HG03280 (cell line): ENCODE measurements at regions not wholly inside any gene's neighbourhood (a gene's known extent, or its start where the extent isn't known, plus 50 kb on each side); places are given as distances from the start of the nearest gene placed in this dataset.
"Not testable (repeated sequence)": the region's sequence is repeated elsewhere in the genome, so short reads cannot be mapped to it uniquely, and the experiment has no call there.

ENCODE experiments used
- ATAC-seq: cut with Tn5 transposase; IDR thresholded peaks from one replicate; pipeline ENCODE4 v1.9.1; 2021; ENCODE audit warnings: mild to moderate bottlenecking, moderate library complexity; ENCODE audit not compliant: unreplicated experiment

DNA sequence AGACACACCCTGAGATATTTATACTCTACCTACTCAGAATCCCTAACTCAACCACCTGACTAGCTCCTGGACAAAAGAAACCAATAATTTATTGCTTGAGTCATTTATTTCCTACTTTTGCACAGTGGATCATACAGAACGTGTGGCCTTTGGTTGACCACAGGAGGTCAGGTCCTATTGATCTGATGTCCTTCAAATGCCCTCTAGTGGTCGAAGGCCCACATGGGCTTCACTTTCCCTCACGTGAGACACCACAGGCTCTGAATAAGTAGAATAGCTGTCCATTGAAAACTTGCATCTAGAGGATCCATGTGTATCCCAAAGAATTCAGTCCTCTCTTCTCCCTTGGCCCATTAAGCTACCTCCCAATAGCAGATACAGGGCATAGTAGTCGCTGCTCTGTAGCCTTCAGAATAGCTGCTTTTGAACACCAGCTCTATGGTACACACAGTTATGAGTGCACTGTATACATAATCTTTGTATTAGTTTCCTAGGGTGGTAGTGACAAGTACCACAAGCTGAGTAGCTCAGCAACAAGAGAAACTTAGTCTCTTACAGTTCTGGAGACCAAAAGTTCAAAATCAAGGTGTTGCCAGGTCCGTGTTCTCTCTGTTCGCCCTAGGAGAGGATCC, 177.6 kb upstream of the SMARCA2 start:
- peak; percentile 51 for ATAC-seq

DNA sequence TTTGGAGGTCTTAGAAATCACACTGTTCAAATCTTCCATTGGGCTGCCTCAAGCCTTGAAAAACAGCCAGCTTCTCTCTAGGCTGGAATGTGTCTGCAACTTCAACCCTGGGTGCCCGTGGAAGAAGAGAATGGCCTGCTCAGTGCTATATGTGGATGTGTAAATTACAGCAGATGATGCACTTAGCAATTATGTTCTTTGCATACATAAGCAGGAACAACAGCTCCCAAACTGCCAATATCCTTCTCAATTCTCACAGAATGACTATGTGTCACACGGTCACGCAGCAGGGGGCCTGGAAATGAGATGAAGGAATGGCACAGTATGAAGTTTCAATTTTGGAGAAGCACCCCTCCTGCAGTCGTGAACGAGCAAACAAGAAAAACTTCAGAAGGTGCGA, 175.2 kb upstream of the SMARCA2 start:
- ATAC-seq: no peak

DNA sequence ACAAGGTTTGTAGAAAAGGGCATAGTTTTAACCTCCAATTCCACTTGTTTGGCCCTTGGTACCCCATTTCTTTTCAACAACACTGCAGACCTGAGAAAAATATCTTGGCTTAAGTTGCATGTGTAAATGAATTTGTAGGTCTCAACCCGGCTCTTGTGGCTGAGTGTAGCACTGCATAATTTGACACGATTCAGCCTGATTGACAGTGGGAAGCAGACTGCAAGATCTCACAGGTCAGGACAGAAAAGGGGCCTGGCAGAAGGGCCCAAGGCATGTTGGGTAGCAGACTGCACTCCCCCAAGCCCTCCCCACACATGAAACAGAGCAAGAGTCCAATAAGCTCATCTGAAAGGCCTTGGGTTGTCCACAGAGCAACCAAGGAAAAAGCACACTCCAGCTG, 169.7 kb upstream of the SMARCA2 start:
- no peak for ATAC-seq

DNA sequence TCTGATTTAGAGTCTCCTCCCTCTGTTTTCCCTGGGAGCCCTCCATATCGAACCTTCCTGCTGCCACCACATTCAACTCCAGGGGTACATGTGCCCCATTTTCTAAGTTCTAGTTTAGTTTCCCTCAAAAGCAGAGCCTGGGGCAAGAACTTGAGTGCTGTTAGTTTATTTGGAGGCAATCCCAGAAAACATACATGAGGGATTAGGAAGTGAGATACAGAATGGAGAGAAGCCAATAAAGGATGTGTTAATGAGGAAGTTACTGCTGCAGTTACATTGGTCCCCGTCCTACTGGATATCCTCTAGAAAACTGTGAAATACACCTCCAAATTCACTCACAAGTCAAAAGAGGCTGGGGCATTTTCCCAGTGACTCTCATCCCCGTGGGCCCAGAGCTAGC, 159.4 kb upstream of the SMARCA2 start:
- ATAC-seq: no peak

DNA sequence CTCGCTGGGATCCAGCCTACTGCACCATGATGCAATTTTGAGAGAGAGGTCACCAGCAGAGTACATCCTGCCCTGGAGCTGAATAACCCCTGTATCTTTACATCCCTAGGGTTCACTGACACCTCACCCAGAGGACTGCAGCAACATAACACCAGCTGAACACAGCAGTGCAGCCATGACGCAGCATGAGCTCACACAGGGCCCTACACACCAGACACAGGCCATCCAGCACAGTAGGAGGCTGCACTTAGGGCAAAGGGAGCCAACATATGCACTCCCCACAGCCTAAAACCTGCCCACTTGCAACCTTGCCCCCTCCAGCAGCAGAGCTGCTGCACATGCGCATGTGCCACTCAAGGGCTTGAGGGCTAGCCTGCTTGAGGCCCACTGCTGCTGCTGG, 157.3 kb upstream of the SMARCA2 start:
- no peak for ATAC-seq

DNA sequence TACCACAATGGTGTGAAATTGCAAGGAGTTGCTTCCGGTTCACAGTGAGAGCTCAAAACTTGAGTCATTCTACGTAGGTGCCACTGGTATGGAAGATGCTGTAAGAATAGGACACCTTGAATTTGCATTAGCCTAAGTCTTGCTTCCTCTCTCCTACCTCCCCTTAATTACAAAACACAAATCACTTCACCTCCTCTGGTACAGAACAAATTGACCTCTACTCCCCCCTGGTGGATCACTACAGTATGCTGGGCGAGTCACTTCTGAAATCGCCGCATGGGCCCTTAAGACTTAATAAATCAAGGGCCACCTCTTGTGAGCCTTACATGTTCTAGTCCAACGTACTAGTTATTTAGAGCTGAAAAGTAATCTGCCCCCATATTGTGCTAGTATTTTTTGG, 145.3 kb upstream of the SMARCA2 start:
- peak; percentile 87 for ATAC-seq

DNA sequence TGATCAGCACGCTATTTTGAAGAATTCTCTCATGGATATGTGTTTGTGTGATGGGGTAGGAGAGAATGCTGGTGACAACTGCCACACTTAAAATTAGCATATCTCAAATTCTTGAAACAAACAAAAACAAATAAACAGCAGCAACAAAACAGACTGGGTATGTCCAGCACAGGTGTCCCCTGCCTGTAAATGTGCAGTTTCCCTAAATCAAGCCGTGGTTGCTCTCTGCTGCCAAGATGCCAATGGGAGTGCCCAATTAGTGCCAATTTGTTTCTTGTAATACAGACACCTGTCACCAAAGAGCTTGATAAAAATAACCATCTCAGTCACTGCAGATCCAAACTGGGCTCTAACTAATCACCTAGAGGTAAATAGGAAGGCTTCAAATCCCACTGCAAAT, 144.2 kb upstream of the SMARCA2 start:
- no peak for ATAC-seq

DNA sequence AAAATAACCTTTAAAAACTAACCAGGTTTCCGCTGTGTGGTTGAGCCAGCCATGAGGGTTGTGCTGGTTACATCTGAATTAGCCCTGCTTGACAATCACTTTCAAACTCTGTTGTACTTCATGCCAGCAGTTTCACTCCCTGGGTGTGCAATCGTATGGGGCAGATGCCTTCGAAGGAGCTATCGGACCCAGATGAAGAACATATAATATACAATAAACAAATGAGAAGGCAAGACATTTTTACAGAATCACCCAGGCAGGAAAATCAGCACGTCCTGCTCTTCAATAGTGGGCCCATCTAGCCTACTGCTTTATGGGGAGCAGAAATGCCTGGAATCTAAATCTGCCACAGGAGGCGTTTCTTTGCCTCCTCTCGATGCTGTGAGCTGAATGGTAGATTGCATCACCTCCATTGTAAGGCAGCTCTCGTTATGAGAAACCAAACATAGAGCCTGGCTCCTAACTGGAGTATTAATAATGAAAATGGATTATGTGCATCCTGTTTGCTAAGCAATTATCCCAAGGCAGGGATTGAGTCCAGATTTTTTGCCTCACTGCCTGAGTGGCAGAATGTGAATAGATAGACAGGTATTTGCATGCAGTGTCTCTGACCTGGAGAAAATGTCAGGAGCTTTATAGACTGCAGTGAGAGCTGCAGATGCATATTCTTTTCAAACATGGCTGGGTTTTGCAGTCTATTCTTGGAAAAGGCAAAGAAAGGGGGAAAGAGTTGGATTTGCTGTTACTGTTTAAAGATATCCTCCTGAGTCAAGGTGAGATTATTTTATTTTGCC, 143.3 kb upstream of the SMARCA2 start:
- no peak for ATAC-seq

DNA sequence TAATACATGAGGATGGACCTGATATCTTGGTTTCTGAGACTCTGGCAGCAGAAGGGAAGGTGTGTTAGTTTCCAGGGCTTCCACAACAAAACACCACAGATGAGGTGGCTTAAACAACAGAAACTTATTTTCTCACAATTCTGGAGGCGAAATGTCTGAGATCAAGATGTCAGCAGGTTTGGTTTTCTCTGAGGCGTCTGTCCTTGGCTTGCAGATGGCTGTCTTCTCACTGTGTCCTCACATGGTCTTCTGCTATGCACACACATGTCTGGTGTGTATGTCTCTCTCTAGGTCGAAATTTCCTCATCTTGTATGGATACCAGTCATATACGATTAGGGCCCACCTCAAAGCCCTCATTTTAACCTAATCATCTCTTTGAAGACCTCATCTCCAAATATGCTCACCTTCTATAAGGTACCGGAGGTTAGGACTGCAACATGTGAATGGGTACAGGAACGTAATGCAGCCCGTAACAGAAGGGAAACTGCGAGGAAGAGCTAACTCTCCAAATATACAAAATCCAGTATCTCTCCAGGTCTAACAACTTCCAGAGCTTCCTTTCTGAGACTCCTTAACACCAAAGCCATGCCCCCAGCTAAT, 139.8 kb upstream of the SMARCA2 start:
- ATAC-seq: no peak

DNA sequence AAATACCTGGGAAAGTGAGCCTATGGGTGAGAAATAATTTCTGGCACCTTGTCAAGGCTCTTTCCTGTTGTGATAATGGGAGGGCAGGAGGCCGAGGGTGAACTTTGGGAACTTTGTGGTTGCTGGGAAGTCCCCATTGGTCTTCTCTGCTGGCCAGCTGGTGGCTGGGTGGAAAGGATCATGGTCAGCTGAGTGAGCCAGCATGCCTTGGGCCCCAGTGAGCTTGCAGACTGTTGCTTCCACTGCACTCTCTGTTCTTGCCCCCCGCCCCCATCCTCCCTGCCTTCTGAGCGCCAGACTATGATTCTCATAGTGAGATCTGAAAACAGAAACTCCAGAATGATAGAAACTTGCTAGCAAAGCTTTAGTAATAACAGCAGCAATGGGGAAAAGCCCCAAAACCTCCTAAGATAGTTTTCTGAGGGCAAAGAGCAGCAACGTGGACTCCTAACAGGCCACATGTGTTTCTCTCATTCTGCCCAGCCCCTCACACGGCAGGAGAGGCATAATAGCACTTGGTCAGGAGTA, 139.2 kb upstream of the SMARCA2 start:
- peak; percentile 65 for ATAC-seq

DNA sequence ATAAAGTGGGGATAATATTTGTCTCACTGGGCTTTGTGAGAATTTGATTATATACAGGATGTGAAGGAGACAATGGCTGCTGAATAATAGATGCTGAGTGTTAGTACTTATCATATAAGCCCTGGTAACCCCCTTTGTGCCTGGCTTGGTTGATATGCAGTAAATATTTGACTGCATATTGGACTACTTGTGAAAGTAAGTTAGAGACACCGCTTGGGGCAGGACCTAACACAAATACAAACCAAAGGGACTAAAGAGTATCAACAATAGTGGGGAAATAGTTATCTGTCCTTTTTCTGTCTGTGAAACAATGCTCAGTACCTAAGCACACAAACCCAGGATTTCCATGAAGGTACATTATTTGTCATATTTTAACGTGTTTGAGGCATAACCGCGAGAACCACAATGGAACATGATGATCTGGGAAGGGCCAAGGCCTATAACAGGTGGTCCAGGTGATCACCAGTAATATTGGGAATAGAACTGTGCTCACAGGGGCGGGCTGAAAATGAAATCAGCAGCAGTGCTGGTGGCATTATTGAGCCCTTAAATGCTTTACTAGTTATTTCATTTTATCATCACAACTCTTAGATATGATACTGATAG, 138.2 kb upstream of the SMARCA2 start:
- no peak for ATAC-seq

DNA sequence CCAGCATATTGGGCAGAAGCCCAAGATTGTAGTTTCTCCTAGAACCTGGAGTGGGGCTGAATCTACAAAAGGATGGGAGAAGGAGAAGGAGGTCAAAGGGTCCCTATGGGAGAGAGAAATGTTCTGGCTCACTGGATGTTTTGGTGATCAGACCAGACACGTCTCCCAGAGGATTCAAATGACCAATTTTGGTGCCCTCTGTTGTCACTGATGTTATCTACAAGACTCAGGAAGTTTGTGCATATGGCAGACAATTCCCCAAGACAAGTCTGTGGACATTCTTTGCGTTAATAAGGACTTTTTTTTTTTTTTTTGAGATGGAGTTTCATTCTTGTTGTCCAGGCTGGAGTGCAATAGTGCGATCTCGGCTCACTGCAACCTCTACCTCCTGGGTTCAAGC, 137.2 kb upstream of the SMARCA2 start:
- no peak for ATAC-seq

DNA sequence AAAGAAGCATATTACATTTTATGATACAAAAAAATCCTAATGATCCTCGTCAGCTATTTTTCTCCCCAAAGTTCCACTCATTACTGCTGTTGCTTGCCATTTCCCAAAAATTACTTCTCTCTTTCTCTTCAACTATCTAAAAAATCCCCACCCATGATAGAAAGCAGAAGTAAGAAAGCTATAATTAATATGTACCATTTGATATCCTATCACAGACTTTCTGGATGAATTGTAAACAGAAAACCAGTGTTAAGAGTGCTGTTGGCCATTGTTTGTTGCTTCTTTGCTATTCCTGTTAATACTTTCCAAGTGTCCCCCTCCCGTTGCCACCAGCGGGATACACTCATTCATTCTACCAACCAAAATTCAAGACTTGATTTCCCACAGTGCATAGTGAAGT, 136.3 kb upstream of the SMARCA2 start:
- ATAC-seq: no peak

DNA sequence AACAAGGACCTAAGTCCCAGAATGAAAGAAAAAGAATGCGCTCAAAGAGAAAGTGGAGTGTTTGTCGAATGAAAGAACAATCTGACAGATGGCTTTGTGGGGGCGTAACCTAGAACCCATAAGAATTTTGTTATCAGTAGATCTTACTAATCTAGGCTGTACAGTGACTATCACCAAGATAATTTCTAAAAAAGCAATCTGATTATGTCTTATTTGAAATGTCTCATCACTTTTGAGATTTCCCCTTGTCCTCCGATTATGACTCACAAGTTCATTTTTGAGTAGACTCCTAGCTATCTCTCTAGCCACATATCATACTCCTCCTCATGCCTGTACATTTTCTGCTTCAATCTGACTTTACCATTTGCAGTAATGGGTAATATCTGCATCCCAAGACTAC, 135.6 kb upstream of the SMARCA2 start:
- ATAC-seq: peak; percentile 37

DNA sequence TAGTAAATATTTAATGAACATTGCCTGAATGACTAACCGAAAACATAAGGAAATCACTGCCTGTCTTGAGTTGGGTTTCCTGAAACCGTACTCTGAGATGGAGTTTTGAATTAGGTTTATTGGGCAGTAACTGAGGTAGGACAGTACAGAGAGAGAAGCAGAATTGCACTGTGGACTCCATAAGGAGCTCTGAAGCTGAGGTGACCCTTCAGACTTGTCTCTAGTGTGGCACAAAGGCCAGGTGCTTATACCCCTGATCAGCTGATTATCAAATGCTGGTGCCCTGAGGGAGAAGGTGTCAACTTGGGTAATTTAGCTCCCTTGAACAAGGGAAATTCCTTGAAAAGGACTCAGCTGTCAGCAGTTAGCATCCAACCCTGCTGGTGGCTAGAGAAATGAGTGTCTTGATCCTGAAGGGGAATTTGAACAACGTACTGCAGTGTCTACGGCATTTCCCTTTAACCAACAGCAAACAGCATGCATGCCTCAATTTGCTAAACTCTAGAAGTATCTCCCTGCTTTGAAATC, 135.0 kb upstream of the SMARCA2 start:
- ATAC-seq: no peak

DNA sequence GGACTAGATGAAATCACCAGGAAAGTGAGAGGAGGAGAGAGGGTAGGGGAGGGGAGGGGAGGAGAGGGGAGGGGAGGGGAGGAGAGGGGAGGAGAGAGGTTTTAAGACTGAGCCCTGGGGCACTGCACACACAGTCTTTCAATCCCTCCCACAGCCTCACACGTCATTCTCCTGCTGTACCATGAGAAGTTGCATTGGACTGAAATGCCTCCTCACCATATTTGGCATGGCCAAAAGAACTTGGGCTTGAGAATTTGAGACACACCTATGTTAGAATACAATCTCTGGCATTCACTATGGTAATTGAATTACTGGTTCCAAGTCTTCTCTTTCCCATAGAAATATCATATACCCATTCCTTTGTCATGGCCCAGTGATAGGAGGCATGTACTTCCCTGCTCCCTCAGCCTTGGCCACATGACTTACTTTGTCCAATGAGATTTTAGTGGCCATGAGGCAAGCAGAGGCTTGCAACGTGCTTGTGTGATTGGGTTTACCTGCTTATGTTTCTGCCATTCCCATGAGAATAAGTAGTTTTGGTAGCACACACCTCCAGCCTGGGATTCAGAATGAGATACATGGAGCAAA, 133.3 kb upstream of the SMARCA2 start:
- ATAC-seq: no peak

DNA sequence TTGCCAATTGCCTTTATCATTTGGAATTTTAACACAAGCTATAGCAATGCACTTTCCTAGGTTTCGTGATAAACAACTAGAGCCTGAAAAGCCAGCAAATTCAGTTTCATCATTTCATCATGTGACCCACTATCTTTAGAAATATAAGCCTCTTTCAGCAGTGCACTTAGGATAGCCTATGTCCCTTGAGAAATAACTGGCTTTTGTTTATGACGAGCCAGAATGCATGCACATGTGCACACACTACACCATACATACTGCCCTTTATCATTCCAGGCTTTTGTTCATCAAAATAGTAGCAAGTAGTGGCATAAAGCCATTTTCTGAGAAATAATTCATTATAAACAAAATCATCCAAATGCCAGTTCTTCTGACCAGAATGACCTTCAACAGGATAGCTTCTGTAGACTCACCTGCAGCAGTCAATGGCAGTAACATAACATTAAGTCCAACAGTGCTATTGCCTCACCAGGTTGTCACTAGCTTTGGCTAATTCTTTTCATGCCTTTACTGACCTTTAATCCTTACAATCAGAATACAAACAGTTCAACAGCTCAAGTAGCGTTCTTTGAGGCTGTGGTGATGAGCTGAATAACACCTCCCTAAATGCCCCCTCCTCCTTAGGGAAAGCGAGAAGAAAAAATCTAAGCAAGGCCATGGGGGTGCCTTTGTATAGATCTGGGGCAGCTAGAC, 132.3 kb upstream of the SMARCA2 start:
- no peak for ATAC-seq

DNA sequence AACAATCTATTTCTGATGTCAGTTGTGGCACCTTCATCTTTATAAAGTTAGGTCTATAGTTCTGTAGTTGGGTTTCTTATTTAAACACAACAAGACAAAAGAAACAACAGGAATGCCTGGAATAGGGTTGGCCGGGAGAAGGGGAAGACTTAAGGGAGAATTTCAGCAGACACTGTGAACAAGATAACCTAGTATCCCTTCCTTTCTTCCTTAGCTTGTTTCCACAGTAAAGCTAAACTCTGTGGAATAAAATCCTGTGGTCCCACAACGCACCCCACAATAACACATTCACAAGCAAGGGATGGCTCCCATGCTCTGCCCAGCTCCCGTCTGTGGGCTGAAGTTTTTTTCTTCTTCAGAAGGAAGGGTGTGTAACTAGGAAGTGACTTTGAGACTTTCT, 124.9 kb upstream of the SMARCA2 start:
- ATAC-seq: no peak

DNA sequence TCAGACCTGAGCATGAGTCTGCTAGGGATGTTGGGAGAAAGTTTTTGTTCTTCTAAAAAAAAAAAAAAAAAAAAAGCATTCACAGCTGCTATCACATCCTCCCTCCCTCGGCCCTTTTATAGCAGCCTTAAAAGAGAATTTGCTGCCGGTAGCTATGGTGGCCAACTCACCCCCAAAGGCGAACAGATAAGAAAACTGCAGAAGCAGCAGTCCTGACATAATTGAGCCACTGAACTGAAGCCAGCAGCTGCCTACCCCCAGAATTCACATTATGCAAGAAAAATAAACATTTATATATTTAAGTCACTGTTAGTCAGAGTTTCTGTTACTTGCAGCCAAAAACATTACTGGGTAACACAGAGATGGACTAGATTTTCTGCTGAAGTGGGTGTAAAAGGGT, 124.3 kb upstream of the SMARCA2 start:
- no peak for ATAC-seq

DNA sequence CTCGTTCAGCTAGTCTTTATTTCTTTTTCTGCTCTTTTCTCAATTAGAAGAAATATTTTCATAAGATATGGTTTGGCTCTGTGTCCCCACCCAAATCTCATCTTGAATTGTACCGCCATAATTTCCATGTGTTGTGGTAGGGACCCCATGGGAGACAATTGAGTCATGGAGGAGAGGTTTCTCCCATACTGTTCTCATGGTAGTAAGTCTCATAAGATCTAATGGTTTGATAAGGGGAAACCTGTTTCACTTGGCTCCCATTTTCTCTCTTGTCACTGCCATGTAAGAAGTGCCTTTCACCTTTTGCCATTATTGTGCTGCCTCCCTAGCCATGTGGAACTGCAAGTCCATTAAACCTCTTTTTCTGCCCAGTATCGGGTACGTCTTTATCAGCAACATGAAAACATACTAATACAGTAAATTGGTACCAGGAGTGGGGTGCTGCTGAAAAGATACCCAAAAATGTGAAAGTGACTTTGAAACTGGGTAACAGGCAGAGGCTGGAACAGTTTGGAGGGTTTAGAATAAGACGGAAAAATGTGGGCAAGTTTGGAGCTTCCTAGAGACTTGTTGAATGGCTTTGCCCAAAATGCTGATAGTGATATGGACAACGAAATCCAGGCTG, 112.0 kb upstream of the SMARCA2 start:
- ATAC-seq: not testable (repeated sequence)
